ENCODE measurements at regions not wholly inside any gene's neighbourhood (a gene's known extent, or its start where the extent isn't known, plus 50 kb on each side); places are given as distances from the start of the nearest gene placed in this dataset.

DNA sequence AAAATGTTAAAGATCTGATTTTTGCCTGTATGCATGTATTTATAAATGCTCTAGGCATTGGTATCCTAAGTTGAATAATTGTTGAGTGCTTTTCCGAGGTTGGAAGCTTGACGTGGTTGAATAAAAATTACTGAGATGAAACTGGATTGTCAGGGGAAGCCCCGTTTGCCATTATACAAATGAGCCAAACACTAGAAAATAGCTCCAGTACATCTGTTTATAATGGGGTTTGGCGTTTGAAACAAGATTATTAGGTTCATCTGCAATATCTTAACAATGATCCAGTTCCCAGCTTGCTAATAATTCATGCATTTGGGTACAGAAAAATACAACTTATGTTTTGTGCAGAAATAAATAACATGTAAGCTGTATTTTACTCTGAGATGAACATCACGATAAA is 789.6 kb downstream of the GALC start:
- Histone ChIP-seq H3K4me2 (ENCODE audit: insufficient read depth, low read length) (no peak overlapping the region), H3K27me3 (ENCODE audit: insufficient read depth, low read length, poor library complexity) (no peaks in the 10 kb centered on the region), H3K79me2 (ENCODE audit: insufficient read depth, low read length) (no peaks in the 10 kb centered on the region), H3K4me3 (ENCODE audit: low read depth in 1 of 2, low read length in 2 of 2) (no peak overlapping the region), H3K9me3 (ENCODE audit: insufficient read depth, low read length, severe bottlenecking) (no peaks in the 10 kb centered on the region), H3K27ac (ENCODE audit: low read length) (no peak overlapping the region), H3K4me1 (ENCODE audit: insufficient read depth, low read length) (no peaks in the 10 kb centered on the region), H3K9ac (ENCODE audit: low read depth, low read length) (no peak overlapping the region), H3K36me3 (ENCODE audit: insufficient read depth, low read length) (no peaks in the 10 kb centered on the region), H4K20me1 (ENCODE audit: insufficient read depth, low read length) (no peaks in the 10 kb centered on the region), H2AFZ (ENCODE audit: low read depth, low read length) (no peak overlapping the region)
- no peak for ATAC-seq (ENCODE audit: insufficient read depth, low read depth)
- no peak for TF ChIP-seq EZH2 (IDR thresholded peaks at IDR 0.05; ENCODE audit: borderline replicate concordance, low read depth, low read length, severe bottlenecking)
- TF ChIP-seq, protein P1, sequence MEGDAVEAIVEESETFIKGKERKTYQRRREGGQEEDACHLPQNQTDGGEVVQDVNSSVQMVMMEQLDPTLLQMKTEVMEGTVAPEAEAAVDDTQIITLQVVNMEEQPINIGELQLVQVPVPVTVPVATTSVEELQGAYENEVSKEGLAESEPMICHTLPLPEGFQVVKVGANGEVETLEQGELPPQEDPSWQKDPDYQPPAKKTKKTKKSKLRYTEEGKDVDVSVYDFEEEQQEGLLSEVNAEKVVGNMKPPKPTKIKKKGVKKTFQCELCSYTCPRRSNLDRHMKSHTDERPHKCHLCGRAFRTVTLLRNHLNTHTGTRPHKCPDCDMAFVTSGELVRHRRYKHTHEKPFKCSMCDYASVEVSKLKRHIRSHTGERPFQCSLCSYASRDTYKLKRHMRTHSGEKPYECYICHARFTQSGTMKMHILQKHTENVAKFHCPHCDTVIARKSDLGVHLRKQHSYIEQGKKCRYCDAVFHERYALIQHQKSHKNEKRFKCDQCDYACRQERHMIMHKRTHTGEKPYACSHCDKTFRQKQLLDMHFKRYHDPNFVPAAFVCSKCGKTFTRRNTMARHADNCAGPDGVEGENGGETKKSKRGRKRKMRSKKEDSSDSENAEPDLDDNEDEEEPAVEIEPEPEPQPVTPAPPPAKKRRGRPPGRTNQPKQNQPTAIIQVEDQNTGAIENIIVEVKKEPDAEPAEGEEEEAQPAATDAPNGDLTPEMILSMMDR (IDR thresholded peaks at IDR 0.05; ENCODE audit: borderline replicate concordance, extremely low read depth, low read length, poor library complexity, severe bottlenecking), result no peak
- no peak for DNase-seq

DNA sequence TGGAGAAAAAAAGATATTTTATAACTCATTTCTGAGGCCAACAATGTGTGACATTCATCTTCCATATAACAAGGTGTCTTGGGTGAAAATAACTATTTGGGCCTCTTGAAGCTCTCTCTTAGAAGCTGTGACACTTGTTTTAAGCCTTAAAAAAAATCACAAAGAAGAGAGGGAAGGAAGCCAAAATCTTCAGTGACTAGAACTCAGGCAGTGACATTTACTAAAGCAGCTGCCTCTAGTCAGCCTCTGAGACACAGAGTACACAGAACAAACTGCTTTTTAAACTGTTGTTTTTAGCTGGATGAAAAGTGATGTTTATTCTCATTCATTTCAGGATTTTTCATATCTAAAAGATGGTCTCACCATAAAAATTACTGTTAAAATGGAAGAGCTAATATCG is 793.6 kb downstream of the GALC start:
- H3K9ac ChIP-seq (ENCODE audit: low read depth, low read length), result no peak overlapping the region
- no peak for ATAC-seq (ENCODE audit: insufficient read depth, low read depth)
- no peak overlapping the region for H3K4me2 ChIP-seq (ENCODE audit: insufficient read depth, low read length)
- no peaks in the 10 kb centered on the region for H3K27me3 ChIP-seq (ENCODE audit: insufficient read depth, low read length, poor library complexity)
- H3K9me3 ChIP-seq (ENCODE audit: insufficient read depth, low read length, severe bottlenecking), result no peaks in the 10 kb centered on the region
- TF ChIP-seq, protein P1 (IDR thresholded peaks at IDR 0.05; ENCODE audit: borderline replicate concordance, extremely low read depth, low read length, poor library complexity, severe bottlenecking), result no peak
- TF ChIP-seq EZH2 (IDR thresholded peaks at IDR 0.05; ENCODE audit: borderline replicate concordance, low read depth, low read length, severe bottlenecking), result no peak
- no peak overlapping the region for H2AFZ ChIP-seq (ENCODE audit: low read depth, low read length)
- H3K36me3 ChIP-seq (ENCODE audit: insufficient read depth, low read length), result no peaks in the 10 kb centered on the region
- H4K20me1 ChIP-seq (ENCODE audit: insufficient read depth, low read length), result no peaks in the 10 kb centered on the region
- H3K4me3 ChIP-seq (ENCODE audit: low read depth in 1 of 2, low read length in 2 of 2), result no peak overlapping the region
- H3K4me1 ChIP-seq (ENCODE audit: insufficient read depth, low read length), result no peaks in the 10 kb centered on the region
- DNase-seq, result no peak
- no peak overlapping the region for H3K27ac ChIP-seq (ENCODE audit: low read length)
- H3K79me2 ChIP-seq (ENCODE audit: insufficient read depth, low read length), result no peaks in the 10 kb centered on the region

DNA sequence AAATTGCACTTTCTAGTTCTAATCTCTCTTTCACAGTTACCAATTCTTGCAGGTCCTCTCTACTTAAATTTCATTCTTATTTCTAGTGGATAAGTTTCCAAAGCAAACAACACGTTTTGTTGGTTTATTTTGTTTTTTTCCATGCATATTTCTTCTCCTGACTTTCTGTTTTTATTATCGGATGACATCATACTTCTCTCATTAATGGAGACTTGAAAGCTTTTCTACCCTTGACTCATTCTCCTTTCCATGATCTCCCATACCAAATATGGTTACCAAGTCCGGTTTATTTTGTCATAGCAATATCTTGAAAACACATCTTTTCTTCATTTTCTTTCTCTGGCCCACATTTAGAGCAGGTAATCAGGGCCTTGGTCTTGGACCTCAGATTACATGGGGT is 796.5 kb downstream of the GALC start:
- H2AFZ ChIP-seq (ENCODE audit: low read depth, low read length), result no peak overlapping the region
- H4K20me1 ChIP-seq (ENCODE audit: insufficient read depth, low read length), result no peaks in the 10 kb centered on the region
- H3K9me3 ChIP-seq (ENCODE audit: insufficient read depth, low read length, severe bottlenecking), result no peaks in the 10 kb centered on the region
- DNase-seq, result no peak
- no peaks in the 10 kb centered on the region for H3K27me3 ChIP-seq (ENCODE audit: insufficient read depth, low read length, poor library complexity)
- H3K4me1 ChIP-seq (ENCODE audit: insufficient read depth, low read length), result no peaks in the 10 kb centered on the region
- H3K27ac ChIP-seq (ENCODE audit: low read length), result no peak overlapping the region
- no peak overlapping the region for H3K4me2 ChIP-seq (ENCODE audit: insufficient read depth, low read length)
- no peaks in the 10 kb centered on the region for H3K79me2 ChIP-seq (ENCODE audit: insufficient read depth, low read length)
- no peak for TF ChIP-seq EZH2 (IDR thresholded peaks at IDR 0.05; ENCODE audit: borderline replicate concordance, low read depth, low read length, severe bottlenecking)
- TF ChIP-seq, protein P1 (IDR thresholded peaks at IDR 0.05; ENCODE audit: borderline replicate concordance, extremely low read depth, low read length, poor library complexity, severe bottlenecking), result no peak
- no peak overlapping the region for H3K9ac ChIP-seq (ENCODE audit: low read depth, low read length)
- H3K4me3 ChIP-seq (ENCODE audit: low read depth in 1 of 2, low read length in 2 of 2), result no peak overlapping the region
- H3K36me3 ChIP-seq (ENCODE audit: insufficient read depth, low read length), result no peaks in the 10 kb centered on the region
- ATAC-seq (ENCODE audit: insufficient read depth, low read depth), result no peak

DNA sequence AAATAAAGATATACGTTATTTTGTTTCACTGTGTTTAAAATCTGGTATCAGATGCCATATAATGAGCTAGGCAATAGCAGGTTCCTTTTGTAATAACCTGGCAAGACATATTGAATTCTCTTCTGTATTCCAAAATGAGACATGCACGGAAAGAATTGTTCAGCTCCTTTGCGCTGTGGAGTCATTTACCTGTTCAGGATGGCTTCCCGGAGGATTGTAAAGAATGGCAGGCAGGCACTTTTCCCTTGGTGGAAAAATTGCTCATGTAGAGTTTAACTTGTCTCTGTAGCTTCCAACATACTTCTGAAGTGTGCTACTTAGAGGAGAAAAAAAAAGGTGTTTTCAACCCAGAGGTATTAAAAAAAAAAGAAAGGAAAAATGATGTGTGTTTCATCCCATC is 805.2 kb downstream of the GALC start:
- Histone ChIP-seq H3K9me3 (ENCODE audit: insufficient read depth, low read length, severe bottlenecking) (no peaks in the 10 kb centered on the region), H3K27ac (ENCODE audit: low read length) (no peak overlapping the region), H4K20me1 (ENCODE audit: insufficient read depth, low read length) (no peaks in the 10 kb centered on the region), H3K4me3 (ENCODE audit: low read depth in 1 of 2, low read length in 2 of 2) (no peak overlapping the region), H3K4me1 (ENCODE audit: insufficient read depth, low read length) (no peaks in the 10 kb centered on the region), H3K9ac (ENCODE audit: low read depth, low read length) (no peak overlapping the region), H2AFZ (ENCODE audit: low read depth, low read length) (no peak overlapping the region), H3K27me3 (ENCODE audit: insufficient read depth, low read length, poor library complexity) (no peaks in the 10 kb centered on the region), H3K4me2 (ENCODE audit: insufficient read depth, low read length) (no peak overlapping the region), H3K79me2 (ENCODE audit: insufficient read depth, low read length) (no peaks in the 10 kb centered on the region), H3K36me3 (ENCODE audit: insufficient read depth, low read length) (no peaks in the 10 kb centered on the region)
- ATAC-seq (ENCODE audit: insufficient read depth, low read depth) (no peak), DNase-seq (no peak)
- no peak for TF ChIP-seq EZH2 (IDR thresholded peaks at IDR 0.05; ENCODE audit: borderline replicate concordance, low read depth, low read length, severe bottlenecking)
- TF ChIP-seq, protein P1 (IDR thresholded peaks at IDR 0.05; ENCODE audit: borderline replicate concordance, extremely low read depth, low read length, poor library complexity, severe bottlenecking), result no peak
